Chondrocyte (in vitro differentiated cells): ENCODE measurements at regions not wholly inside any gene's neighbourhood (a gene's known extent, or its start where the extent isn't known, plus 50 kb on each side); places are given as distances from the start of the nearest gene placed in this dataset.

Experiments
- DNase-seq: peaks from one replicate; pipeline ENCODE4 v3.0.0; 2021; ENCODE audit warnings: mixed read lengths, low spot score
- H3K27ac Mint-ChIP-seq: one replicate; pipeline ENCODE4 v1.8.0; 2021; ENCODE audit warnings: mild to moderate bottlenecking, moderate library complexity, mixed read lengths; ENCODE audit not compliant: unreplicated experiment
- H3K27me3 Mint-ChIP-seq: 2 replicates; pipeline ENCODE4 v1.8.0; 2021; ENCODE audit warnings: low read depth, mixed read lengths
- H3K36me3 Mint-ChIP-seq: 2 replicates; pipeline ENCODE4 v1.8.0; 2021; ENCODE audit warnings: low read depth, mixed read lengths
- H3K4me1 Mint-ChIP-seq: 2 replicates; pipeline ENCODE4 v1.8.0; 2021; ENCODE audit warnings: low read depth, mild to moderate bottlenecking, mixed read lengths
- H3K4me3 Mint-ChIP-seq: one replicate; pipeline ENCODE4 v1.8.0; 2021; ENCODE audit warnings: mild to moderate bottlenecking, moderate library complexity, mixed read lengths; ENCODE audit not compliant: unreplicated experiment
- H3K9me3 Mint-ChIP-seq: 2 replicates; pipeline ENCODE4 v1.8.0; 2021; ENCODE audit warnings: low read depth, mixed read lengths
- TF ChIP-seq, protein P1 (sequence below): fragments of 200-600 bp; sonication (generic); IDR thresholded peaks from 2 replicates; pipeline ENCODE4 v1.5.0; 2021; ENCODE audit warnings: antibody characterized with exemption, mild to moderate bottlenecking, moderate library complexity

GRCh38 chr2:138959031-138959430 lies 178.8 kb upstream of the NXPH2 start:
- TF ChIP-seq, protein P1, sequence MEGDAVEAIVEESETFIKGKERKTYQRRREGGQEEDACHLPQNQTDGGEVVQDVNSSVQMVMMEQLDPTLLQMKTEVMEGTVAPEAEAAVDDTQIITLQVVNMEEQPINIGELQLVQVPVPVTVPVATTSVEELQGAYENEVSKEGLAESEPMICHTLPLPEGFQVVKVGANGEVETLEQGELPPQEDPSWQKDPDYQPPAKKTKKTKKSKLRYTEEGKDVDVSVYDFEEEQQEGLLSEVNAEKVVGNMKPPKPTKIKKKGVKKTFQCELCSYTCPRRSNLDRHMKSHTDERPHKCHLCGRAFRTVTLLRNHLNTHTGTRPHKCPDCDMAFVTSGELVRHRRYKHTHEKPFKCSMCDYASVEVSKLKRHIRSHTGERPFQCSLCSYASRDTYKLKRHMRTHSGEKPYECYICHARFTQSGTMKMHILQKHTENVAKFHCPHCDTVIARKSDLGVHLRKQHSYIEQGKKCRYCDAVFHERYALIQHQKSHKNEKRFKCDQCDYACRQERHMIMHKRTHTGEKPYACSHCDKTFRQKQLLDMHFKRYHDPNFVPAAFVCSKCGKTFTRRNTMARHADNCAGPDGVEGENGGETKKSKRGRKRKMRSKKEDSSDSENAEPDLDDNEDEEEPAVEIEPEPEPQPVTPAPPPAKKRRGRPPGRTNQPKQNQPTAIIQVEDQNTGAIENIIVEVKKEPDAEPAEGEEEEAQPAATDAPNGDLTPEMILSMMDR = no peak
- Mint-ChIP-seq H3K27ac (no peak overlapping the region), H3K4me1 (no peaks in the 10 kb centered on the region), H3K27me3 (peaks cover 56% of the 10 kb centered on the region), H3K4me3 (no peak overlapping the region), H3K36me3 (no peaks in the 10 kb centered on the region), H3K9me3 (peaks cover 3% of the 10 kb centered on the region)
- DNase-seq = no peak

DNA sequence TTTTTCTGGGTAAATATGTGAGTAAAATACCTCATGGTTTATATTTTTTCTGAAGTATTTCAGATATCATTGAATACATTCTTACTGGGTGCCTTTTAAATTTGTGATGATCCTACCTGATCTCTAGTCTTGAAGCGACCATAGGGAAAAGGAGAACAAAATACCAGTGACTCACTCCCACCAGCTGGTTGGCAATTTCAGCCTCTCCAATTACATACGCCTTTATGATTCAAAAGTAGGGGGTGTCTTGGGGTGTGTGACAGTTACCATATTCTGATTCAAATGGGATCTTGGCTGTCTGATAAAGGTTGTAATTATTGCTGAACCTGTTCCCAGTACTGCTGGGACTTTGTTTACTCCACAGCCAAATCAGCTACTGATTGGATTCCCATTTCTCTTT lies 175.9 kb upstream of the NXPH2 start:
- Mint-ChIP-seq H3K27me3 (peaks cover 64% of the 10 kb centered on the region), H3K4me1 (no peaks in the 10 kb centered on the region), H3K36me3 (no peaks in the 10 kb centered on the region), H3K4me3 (no peak overlapping the region), H3K9me3 (peaks cover 3% of the 10 kb centered on the region), H3K27ac (no peak overlapping the region)
- TF ChIP-seq, protein P1 = no peak
- DNase-seq = no peak

DNA sequence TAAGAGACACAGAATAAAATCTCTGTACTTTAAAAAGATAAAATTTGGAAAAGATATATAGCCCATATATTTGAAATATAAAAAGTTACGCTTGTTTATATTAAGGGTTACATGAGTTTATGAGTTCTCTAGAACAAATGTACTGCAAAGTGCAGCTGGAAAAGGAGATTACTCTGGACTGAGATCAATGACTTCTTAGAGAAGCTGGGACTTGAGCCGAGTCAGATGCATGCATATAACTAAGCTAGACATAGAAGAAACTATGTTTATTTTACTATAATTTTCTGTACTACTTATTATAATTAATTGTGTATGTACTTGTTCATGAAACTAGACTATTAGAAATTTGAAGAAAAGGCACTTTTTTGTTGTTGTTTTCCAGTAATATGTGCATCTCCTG lies 170.3 kb upstream of the NXPH2 start:
- TF ChIP-seq, protein P1 = no peak
- no peaks in the 10 kb centered on the region for H3K9me3 Mint-ChIP-seq
- no peak for DNase-seq
- H3K27me3 Mint-ChIP-seq = peaks cover 51% of the 10 kb centered on the region
- peaks cover 24% of the 10 kb centered on the region for H3K4me1 Mint-ChIP-seq
- no peak overlapping the region for H3K27ac Mint-ChIP-seq
- H3K36me3 Mint-ChIP-seq = no peaks in the 10 kb centered on the region
- no peak overlapping the region for H3K4me3 Mint-ChIP-seq

- no peak overlapping the region for H3K4me3 Mint-ChIP-seq
- H3K4me1 Mint-ChIP-seq = peaks cover 24% of the 10 kb centered on the region
- no peaks in the 10 kb centered on the region for H3K36me3 Mint-ChIP-seq
- no peak overlapping the region for H3K27ac Mint-ChIP-seq
- TF ChIP-seq, protein P1 = no peak
- no peaks in the 10 kb centered on the region for H3K9me3 Mint-ChIP-seq
- no peak for DNase-seq
- H3K27me3 Mint-ChIP-seq = peaks cover 51% of the 10 kb centered on the region
Observed at GRCh38 chr2:138949517-138949916, 169.3 kb upstream of the NXPH2 start.

GRCh38 chr2:138948070-138948539 lies 167.9 kb upstream of the NXPH2 start:
- H3K4me1 Mint-ChIP-seq = peaks cover 24% of the 10 kb centered on the region
- H3K27ac Mint-ChIP-seq = no peak overlapping the region
- peaks cover 2% of the 10 kb centered on the region for H3K9me3 Mint-ChIP-seq
- no peaks in the 10 kb centered on the region for H3K36me3 Mint-ChIP-seq
- DNase-seq = no peak
- H3K27me3 Mint-ChIP-seq = peaks cover 46% of the 10 kb centered on the region
- H3K4me3 Mint-ChIP-seq = no peak overlapping the region
- TF ChIP-seq, protein P1 = no peak
